ENCODE measurements at regions not wholly inside any gene's neighbourhood (a gene's known extent, or its start where the extent isn't known, plus 50 kb on each side); places are given as distances from the start of the nearest gene placed in this dataset.

DNA sequence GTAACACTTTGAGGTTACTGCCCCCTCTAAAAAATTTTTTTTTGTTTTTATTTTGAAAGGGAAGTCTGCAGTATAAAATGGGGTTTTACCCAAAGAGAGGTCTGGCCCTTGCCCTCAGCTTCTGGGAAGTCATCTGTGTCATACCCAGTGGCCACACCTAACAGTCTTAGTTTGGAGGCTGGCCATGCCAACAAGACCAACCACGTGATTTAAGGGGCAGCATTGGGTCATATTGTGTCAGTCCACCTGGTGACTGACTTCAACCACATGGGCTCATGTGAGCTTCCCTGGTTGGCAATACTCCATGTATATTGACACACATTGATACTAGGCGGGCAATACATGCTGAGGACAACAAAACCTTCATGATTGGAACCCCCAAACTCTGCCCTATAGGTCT is 173.9 kb downstream of the GXYLT1 start:
- no peak for DNase-seq (ENCODE audit: low read depth in 4 of 6, low spot score in 6 of 6)
- H3K4me3 ChIP-seq (ENCODE audit: low read depth, low read length) = no peak overlapping the region
- H3K4me1 ChIP-seq (ENCODE audit: control insufficient read depth, insufficient read depth, low read length) = no peaks in the 10 kb centered on the region
- H3K27me3 ChIP-seq (ENCODE audit: control insufficient read depth, insufficient read depth, low read length) = no peaks in the 10 kb centered on the region
- 100% methylated on average over 1 of the region's 2 CpGs for WGBS (ENCODE audit: insufficient coverage)
- no peaks in the 10 kb centered on the region for H3K36me3 ChIP-seq (ENCODE audit: control insufficient read depth, insufficient read depth, low read length)
- no peak overlapping the region for H3K27ac ChIP-seq (ENCODE audit: low read depth, low read length)
- H3K9me3 ChIP-seq (ENCODE audit: control insufficient read depth, insufficient read depth, low read length) = no peaks in the 10 kb centered on the region

DNA sequence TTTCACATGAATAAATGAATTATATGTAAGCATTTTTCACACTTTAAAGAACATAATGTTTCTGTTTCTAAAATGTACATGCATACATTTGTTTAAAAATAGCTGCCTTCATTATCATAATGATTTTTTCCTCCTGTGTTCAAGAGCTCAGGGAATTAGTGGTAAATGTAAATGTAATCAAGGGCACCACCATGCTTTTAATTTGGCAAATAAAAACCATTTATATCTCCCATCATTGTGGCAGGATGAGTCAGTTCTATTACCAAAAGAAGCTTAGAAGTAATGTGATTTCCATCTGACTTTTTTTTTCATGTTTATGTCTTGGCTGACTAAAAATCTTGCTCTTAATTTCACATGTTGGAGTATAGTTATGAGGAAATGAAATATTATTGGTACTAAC is 176.1 kb downstream of the GXYLT1 start:
- Histone ChIP-seq H3K27ac (ENCODE audit: low read depth, low read length) (no peak overlapping the region), H3K4me3 (ENCODE audit: low read depth, low read length) (no peak overlapping the region), H3K27me3 (ENCODE audit: control insufficient read depth, insufficient read depth, low read length) (no peaks in the 10 kb centered on the region), H3K4me1 (ENCODE audit: control insufficient read depth, insufficient read depth, low read length) (no peaks in the 10 kb centered on the region), H3K9me3 (ENCODE audit: control insufficient read depth, insufficient read depth, low read length) (no peaks in the 10 kb centered on the region), H3K36me3 (ENCODE audit: control insufficient read depth, insufficient read depth, low read length) (no peaks in the 10 kb centered on the region)
- DNase-seq (ENCODE audit: low read depth in 4 of 6, low spot score in 6 of 6) = peak in 1 of 6 donors; percentile 54

DNA sequence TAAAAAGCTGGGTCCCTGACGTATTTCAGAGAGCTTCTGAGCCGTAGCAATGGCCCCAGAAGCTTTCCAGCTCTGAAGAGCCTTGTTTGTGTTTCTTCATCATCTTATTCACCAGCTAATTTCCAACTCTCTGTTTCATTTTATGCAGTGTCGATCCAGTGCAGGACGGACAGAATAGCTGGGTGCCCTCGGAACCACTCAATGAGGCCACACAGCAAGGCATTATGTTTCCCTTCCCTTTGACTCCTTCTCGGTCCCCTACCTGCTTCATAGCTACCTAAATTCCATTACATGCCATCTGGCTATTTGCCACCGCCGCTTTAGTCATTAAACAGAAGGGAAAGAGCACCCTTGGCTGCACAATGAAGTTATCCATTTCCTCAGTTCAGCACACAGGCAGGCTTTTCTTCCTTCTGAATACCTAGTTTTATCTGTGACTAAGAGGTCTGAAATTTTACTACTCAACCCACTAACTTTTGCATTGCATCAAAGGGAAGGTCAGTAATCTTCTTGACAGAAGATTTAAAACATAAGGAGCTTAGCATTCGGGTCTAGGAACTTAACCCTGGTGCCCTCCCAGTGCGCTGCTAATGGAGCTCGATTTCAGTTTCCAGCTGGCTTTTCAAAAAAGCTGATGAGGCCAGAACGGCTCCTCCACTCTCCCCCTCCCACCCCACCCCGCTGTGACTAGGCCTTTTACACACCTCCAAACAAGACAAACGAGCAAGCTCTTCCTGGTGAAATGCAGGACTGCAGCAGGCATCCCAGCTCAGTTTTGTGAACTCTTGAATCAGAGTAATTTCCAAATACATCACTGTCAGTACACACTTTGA is 176.8 kb downstream of the GXYLT1 start:
- no peak overlapping the region for H3K4me3 ChIP-seq (ENCODE audit: low read depth, low read length)
- peak in 2 of 6 donors; percentile 69 to 81 for DNase-seq (ENCODE audit: low read depth in 4 of 6, low spot score in 6 of 6)
- H3K27ac ChIP-seq (ENCODE audit: low read depth, low read length) = no peak overlapping the region
- 31% methylated on average over 14 of the region's 14 CpGs for WGBS (ENCODE audit: insufficient coverage)
- H3K36me3 ChIP-seq (ENCODE audit: control insufficient read depth, insufficient read depth, low read length) = no peaks in the 10 kb centered on the region
- no peaks in the 10 kb centered on the region for H3K27me3 ChIP-seq (ENCODE audit: control insufficient read depth, insufficient read depth, low read length)
- H3K9me3 ChIP-seq (ENCODE audit: control insufficient read depth, insufficient read depth, low read length) = no peaks in the 10 kb centered on the region
- no peaks in the 10 kb centered on the region for H3K4me1 ChIP-seq (ENCODE audit: control insufficient read depth, insufficient read depth, low read length)

DNA sequence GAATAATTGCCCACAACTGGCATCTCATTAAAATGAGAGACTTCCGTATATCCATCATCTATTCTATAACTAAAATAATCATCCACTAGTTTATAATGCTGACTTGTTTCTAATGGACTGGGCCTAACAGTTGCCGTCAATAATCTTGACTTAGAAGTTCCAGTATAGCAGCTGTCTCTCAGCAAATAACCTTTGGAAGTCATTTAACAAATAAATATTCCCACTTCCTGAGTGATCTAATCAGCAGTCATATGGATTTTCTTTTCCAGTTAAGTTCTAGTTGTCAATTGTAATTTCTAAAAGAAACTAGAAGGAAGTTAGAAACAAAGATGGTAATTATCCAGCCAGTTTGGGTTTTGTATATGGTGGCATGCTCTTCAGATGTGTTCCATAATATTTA is 177.8 kb downstream of the GXYLT1 start:
- H3K36me3 ChIP-seq (ENCODE audit: control insufficient read depth, insufficient read depth, low read length) = no peaks in the 10 kb centered on the region
- no CpG with 5 or more reads among the region's 2 CpGs for WGBS (ENCODE audit: insufficient coverage)
- DNase-seq (ENCODE audit: low read depth in 4 of 6, low spot score in 6 of 6) = no peak

DNA sequence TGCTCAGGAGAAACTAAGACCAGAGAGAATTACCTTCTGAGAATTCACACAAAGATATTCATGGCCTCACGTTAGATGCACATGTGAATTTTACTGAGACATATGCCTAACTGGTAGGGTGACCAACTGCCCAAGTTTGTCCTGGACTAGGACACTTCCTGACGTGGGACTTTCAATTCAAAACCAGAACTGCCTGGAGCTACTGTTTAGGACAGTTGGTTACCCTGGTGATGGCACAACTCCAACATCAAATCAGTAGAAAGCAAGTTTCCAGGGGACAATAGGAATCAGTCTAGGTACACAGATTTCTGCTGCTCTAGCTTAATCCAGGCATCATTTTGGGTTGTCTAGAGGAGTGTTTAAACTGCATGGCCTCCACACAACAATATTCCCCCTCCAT is 178.7 kb downstream of the GXYLT1 start:
- 60% methylated on average over 1 of the region's 2 CpGs for WGBS (ENCODE audit: insufficient coverage)

More for the DNA sequence above, 177.8 kb downstream of the GXYLT1 start:
- no peak overlapping the region for H3K27ac ChIP-seq (ENCODE audit: low read depth, low read length)
- H3K4me3 ChIP-seq (ENCODE audit: low read depth, low read length) = no peak overlapping the region
- no peaks in the 10 kb centered on the region for H3K9me3 ChIP-seq (ENCODE audit: control insufficient read depth, insufficient read depth, low read length)
- H3K27me3 ChIP-seq (ENCODE audit: control insufficient read depth, insufficient read depth, low read length) = no peaks in the 10 kb centered on the region
- peaks cover 3% of the 10 kb centered on the region for H3K4me1 ChIP-seq (ENCODE audit: control insufficient read depth, insufficient read depth, low read length)

DNA sequence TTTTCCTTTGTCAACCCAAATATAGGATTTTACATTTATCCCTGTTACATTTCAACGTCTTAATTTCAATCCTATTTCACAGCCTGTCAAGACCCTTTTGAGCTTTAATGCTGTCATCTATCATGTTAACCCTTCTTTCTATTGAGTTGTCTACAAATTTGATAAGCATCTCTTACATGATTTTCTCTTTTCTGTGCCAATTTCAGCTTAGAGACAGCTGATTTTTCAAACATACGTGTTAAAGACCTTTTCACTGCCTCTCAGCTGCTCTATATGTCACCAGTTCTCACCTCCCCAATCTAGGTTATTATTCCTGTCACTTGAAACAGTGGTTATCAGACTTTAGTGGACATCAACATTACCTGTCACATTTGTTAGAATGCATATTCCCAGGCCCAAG is 181.3 kb downstream of the GXYLT1 start:
- Histone ChIP-seq H3K9me3 (ENCODE audit: control insufficient read depth, insufficient read depth, low read length) (no peaks in the 10 kb centered on the region), H3K27me3 (ENCODE audit: control insufficient read depth, insufficient read depth, low read length) (no peaks in the 10 kb centered on the region), H3K36me3 (ENCODE audit: control insufficient read depth, insufficient read depth, low read length) (no peaks in the 10 kb centered on the region), H3K4me3 (ENCODE audit: low read depth, low read length) (no peak overlapping the region), H3K4me1 (ENCODE audit: control insufficient read depth, insufficient read depth, low read length) (peaks cover 3% of the 10 kb centered on the region), H3K27ac (ENCODE audit: low read depth, low read length) (no peak overlapping the region)
- WGBS (ENCODE audit: insufficient coverage) = 100% methylated on average over 1 of the region's 2 CpGs
- no peak for DNase-seq (ENCODE audit: low read depth in 4 of 6, low spot score in 6 of 6)

More for the DNA sequence above, 178.7 kb downstream of the GXYLT1 start:
- DNase-seq (ENCODE audit: low read depth in 4 of 6, low spot score in 6 of 6) = no peak
- Histone ChIP-seq H3K9me3 (ENCODE audit: control insufficient read depth, insufficient read depth, low read length) (no peaks in the 10 kb centered on the region), H3K4me3 (ENCODE audit: low read depth, low read length) (no peak overlapping the region), H3K36me3 (ENCODE audit: control insufficient read depth, insufficient read depth, low read length) (no peaks in the 10 kb centered on the region), H3K27ac (ENCODE audit: low read depth, low read length) (no peak overlapping the region), H3K27me3 (ENCODE audit: control insufficient read depth, insufficient read depth, low read length) (no peaks in the 10 kb centered on the region), H3K4me1 (ENCODE audit: control insufficient read depth, insufficient read depth, low read length) (peaks cover 3% of the 10 kb centered on the region)

DNA sequence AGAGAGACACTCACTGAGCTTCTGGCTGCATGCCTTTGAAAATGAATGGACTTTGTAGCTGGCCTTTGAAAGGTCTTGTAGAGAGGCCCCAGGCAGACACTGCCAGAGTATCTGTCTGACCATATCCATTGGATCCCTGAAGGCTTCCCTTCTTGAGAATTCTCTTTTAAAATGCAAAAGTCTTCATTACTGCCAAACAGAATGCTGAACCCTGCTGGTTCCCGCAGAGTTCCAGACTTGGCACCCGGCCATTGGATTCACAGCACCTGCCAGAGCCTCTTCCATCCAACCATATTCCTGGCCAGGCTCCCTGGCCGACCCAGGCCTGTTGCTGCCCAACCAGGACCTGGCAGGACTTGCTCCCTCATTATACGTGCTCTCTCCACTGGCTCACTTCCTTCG is 182.5 kb downstream of the GXYLT1 start:
- 26% methylated on average over 5 of the region's 5 CpGs for WGBS (ENCODE audit: insufficient coverage)
- peaks cover 3% of the 10 kb centered on the region for H3K4me1 ChIP-seq (ENCODE audit: control insufficient read depth, insufficient read depth, low read length)
- peak in 5 of 6 donors; percentile 68 to 93 (median 68) for DNase-seq (ENCODE audit: low read depth in 4 of 6, low spot score in 6 of 6)

DNA sequence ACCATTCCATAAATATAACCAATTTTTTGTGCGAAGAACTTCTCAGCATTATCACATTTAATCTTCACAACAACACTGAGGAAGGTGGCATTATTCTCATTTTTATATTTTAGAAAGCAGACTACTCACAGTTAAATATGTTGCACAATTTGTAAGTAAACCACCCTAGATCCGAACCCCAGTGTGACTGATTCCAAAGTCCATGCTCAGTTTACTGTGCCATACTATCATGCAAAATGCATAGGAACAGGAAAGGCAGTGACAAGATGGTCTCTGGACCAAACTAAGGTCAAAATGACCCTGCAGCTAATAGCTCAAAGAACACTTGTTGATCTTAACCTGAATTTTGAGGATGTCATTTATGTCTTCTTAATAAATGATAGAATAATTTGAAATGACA is 185.4 kb downstream of the GXYLT1 start:
- H3K9me3 ChIP-seq (ENCODE audit: control insufficient read depth, insufficient read depth, low read length) = peaks cover 4% of the 10 kb centered on the region
- no peaks in the 10 kb centered on the region for H3K27me3 ChIP-seq (ENCODE audit: control insufficient read depth, insufficient read depth, low read length)
- no peak for DNase-seq (ENCODE audit: low read depth in 4 of 6, low spot score in 6 of 6)
- WGBS (ENCODE audit: insufficient coverage) = 80% methylated on average over 1 of the region's 2 CpGs
- no peaks in the 10 kb centered on the region for H3K36me3 ChIP-seq (ENCODE audit: control insufficient read depth, insufficient read depth, low read length)
- H3K27ac ChIP-seq (ENCODE audit: low read depth, low read length) = no peak overlapping the region
- H3K4me3 ChIP-seq (ENCODE audit: low read depth, low read length) = no peak overlapping the region
- peaks cover 3% of the 10 kb centered on the region for H3K4me1 ChIP-seq (ENCODE audit: control insufficient read depth, insufficient read depth, low read length)

More for the DNA sequence above, 182.5 kb downstream of the GXYLT1 start:
- Histone ChIP-seq H3K4me3 (ENCODE audit: low read depth, low read length) (no peak overlapping the region), H3K9me3 (ENCODE audit: control insufficient read depth, insufficient read depth, low read length) (no peaks in the 10 kb centered on the region), H3K36me3 (ENCODE audit: control insufficient read depth, insufficient read depth, low read length) (no peaks in the 10 kb centered on the region), H3K27me3 (ENCODE audit: control insufficient read depth, insufficient read depth, low read length) (no peaks in the 10 kb centered on the region), H3K27ac (ENCODE audit: low read depth, low read length) (no peak overlapping the region)

DNA sequence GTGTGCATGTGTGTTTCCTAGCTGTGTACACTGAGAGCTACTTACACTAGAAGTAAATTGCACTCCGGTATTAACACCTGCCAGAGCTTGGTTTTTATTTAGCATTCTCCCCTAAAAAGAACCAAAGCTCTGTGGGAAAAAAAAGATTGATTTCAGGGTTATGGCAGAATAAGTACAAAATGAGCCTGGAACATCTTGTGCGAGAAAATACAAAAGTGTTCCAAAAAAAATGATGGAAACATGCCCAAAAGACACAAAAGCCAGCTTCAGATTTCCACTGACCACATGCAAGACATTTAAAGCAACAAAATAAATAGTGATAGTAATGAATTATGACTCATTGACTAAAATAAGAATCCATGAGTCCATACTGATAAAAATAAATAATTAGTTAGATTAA is 188.3 kb downstream of the GXYLT1 start:
- Histone ChIP-seq H3K27ac (ENCODE audit: low read depth, low read length) (no peak overlapping the region), H3K36me3 (ENCODE audit: control insufficient read depth, insufficient read depth, low read length) (no peaks in the 10 kb centered on the region), H3K27me3 (ENCODE audit: control insufficient read depth, insufficient read depth, low read length) (no peaks in the 10 kb centered on the region), H3K4me1 (ENCODE audit: control insufficient read depth, insufficient read depth, low read length) (no peaks in the 10 kb centered on the region), H3K9me3 (ENCODE audit: control insufficient read depth, insufficient read depth, low read length) (peaks cover 5% of the 10 kb centered on the region), H3K4me3 (ENCODE audit: low read depth, low read length) (no peak overlapping the region)
- DNase-seq (ENCODE audit: low read depth in 4 of 6, low spot score in 6 of 6) = peak in 1 of 6 donors; percentile 75
- WGBS (ENCODE audit: insufficient coverage) = no CpG with 5 or more reads among the region's 2 CpGs

DNA sequence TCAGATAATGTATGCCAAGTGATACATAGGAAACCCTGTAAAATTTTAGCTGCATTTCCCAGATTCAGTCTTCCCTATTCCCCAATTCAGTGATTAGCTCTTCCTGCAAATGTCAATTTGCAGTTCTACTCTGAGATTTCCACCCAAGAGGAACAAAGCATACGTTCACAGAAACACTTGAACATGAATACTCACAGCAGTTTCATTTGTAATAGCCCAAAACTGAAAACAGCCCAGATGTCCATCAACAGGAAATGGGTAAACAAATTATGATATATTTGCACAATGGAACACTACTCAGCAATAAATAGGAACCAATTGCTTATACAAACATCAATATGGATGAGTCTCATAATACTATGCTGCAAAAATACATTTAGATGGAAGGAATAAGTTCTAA is 194.2 kb downstream of the GXYLT1 start:
- no peaks in the 10 kb centered on the region for H3K4me1 ChIP-seq (ENCODE audit: control insufficient read depth, insufficient read depth, low read length)
- no CpG with 5 or more reads among the region's 1 CpG for WGBS (ENCODE audit: insufficient coverage)
- no peak overlapping the region for H3K4me3 ChIP-seq (ENCODE audit: low read depth, low read length)
- no peak for DNase-seq (ENCODE audit: low read depth in 4 of 6, low spot score in 6 of 6)
- H3K36me3 ChIP-seq (ENCODE audit: control insufficient read depth, insufficient read depth, low read length) = no peaks in the 10 kb centered on the region
- no peak overlapping the region for H3K27ac ChIP-seq (ENCODE audit: low read depth, low read length)
- H3K9me3 ChIP-seq (ENCODE audit: control insufficient read depth, insufficient read depth, low read length) = peaks cover 14% of the 10 kb centered on the region
- H3K27me3 ChIP-seq (ENCODE audit: control insufficient read depth, insufficient read depth, low read length) = no peaks in the 10 kb centered on the region

Measured in spinal cord (tissue), 9 donors.